ENCODE measurements at regions not wholly inside any gene's neighbourhood (a gene's known extent, or its start where the extent isn't known, plus 50 kb on each side); places are given as distances from the start of the nearest gene placed in this dataset.
"Not testable (repeated sequence)": the region's sequence is repeated elsewhere in the genome, so short reads cannot be mapped to it uniquely, and the experiment has no call there.

GRCh38 chr21:41616031-41616591 lies 108.2 kb upstream of the TMPRSS2 start:
- ATAC-seq, result no peak
- Mint-ChIP-seq H3K27me3 (peaks cover 34% of the 10 kb centered on the region), H3K9me3 (no peaks in the 10 kb centered on the region), H3K27ac (peak overlapping the region in 1 of 2 donors; percentile 22), H3K4me3 (no peak overlapping the region), H3K4me1 (no peaks in the 10 kb centered on the region)
- DNase-seq, result no peak

GRCh38 chr21:41615613-41616012 lies 107.7 kb upstream of the TMPRSS2 start:
- peaks cover 39% of the 10 kb centered on the region for H3K27me3 Mint-ChIP-seq
- H3K4me1 Mint-ChIP-seq, result no peaks in the 10 kb centered on the region
- no peak for DNase-seq
- no peaks in the 10 kb centered on the region for H3K9me3 Mint-ChIP-seq
- H3K27ac Mint-ChIP-seq, result no peak overlapping the region
- no peak for ATAC-seq
- no peak overlapping the region for H3K4me3 Mint-ChIP-seq

- no peak overlapping the region for H3K27ac Mint-ChIP-seq
- H3K4me1 Mint-ChIP-seq, result no peaks in the 10 kb centered on the region
- ATAC-seq, result no peak
- H3K27me3 Mint-ChIP-seq, result peaks cover 50% of the 10 kb centered on the region
- no peak overlapping the region for H3K4me3 Mint-ChIP-seq
- H3K9me3 Mint-ChIP-seq, result no peaks in the 10 kb centered on the region
- no peak for DNase-seq
These were observed 106.6 kb upstream of the TMPRSS2 start for GRCh38 chr21:41614511-41614910.

- no peak for DNase-seq
- peaks cover 58% of the 10 kb centered on the region for H3K27me3 Mint-ChIP-seq
- H3K27ac Mint-ChIP-seq, result no peak overlapping the region
- no peak overlapping the region for H3K4me3 Mint-ChIP-seq
- H3K9me3 Mint-ChIP-seq, result no peaks in the 10 kb centered on the region
- no peak for ATAC-seq
- no peaks in the 10 kb centered on the region for H3K4me1 Mint-ChIP-seq
These were observed 105.6 kb upstream of the TMPRSS2 start for GRCh38 chr21:41613533-41613909.

GRCh38 chr21:41612674-41613532 lies 104.9 kb upstream of the TMPRSS2 start:
- H3K27me3 Mint-ChIP-seq, result peaks cover 64% of the 10 kb centered on the region
- H3K9me3 Mint-ChIP-seq, result no peaks in the 10 kb centered on the region
- H3K4me1 Mint-ChIP-seq, result no peaks in the 10 kb centered on the region
- DNase-seq, result peak; percentile 17 to 20
- no peak overlapping the region for H3K27ac Mint-ChIP-seq
- no peak overlapping the region for H3K4me3 Mint-ChIP-seq
- ATAC-seq, result peak; percentile 67

GRCh38 chr21:41611966-41612606 lies 104.1 kb upstream of the TMPRSS2 start:
- H3K27ac Mint-ChIP-seq, result no peak overlapping the region
- H3K9me3 Mint-ChIP-seq, result no peaks in the 10 kb centered on the region
- H3K27me3 Mint-ChIP-seq, result peaks cover 63% of the 10 kb centered on the region
- no peak for DNase-seq
- H3K4me1 Mint-ChIP-seq, result no peaks in the 10 kb centered on the region
- peak; percentile 60 for ATAC-seq
- no peak overlapping the region for H3K4me3 Mint-ChIP-seq

- H3K4me1 Mint-ChIP-seq, result no peaks in the 10 kb centered on the region
- ATAC-seq, result no peak
- H3K9me3 Mint-ChIP-seq, result no peaks in the 10 kb centered on the region
- peaks cover 62% of the 10 kb centered on the region for H3K27me3 Mint-ChIP-seq
- H3K27ac Mint-ChIP-seq, result no peak overlapping the region
- no peak for DNase-seq
- no peak overlapping the region for H3K4me3 Mint-ChIP-seq
These were observed 103.5 kb upstream of the TMPRSS2 start for GRCh38 chr21:41611441-41611840.

GRCh38 chr21:41610840-41611115 lies 102.8 kb upstream of the TMPRSS2 start:
- not testable (repeated sequence) for DNase-seq, ATAC-seq, H3K4me1 Mint-ChIP-seq, H3K9me3 Mint-ChIP-seq, H3K27ac Mint-ChIP-seq, H3K4me3 Mint-ChIP-seq
- peaks cover 59% of the 10 kb centered on the region for H3K27me3 Mint-ChIP-seq

- Mint-ChIP-seq H3K4me1 (no peaks in the 10 kb centered on the region), H3K9me3 (no peaks in the 10 kb centered on the region), H3K4me3 (no peak overlapping the region), H3K27me3 (peaks cover 59% of the 10 kb centered on the region), H3K27ac (no peak overlapping the region)
- ATAC-seq (no peak), DNase-seq (peak; percentile 16 to 21)
These were observed 102.3 kb upstream of the TMPRSS2 start for GRCh38 chr21:41610042-41610839.

GRCh38 chr21:41606706-41607105 lies 98.7 kb upstream of the TMPRSS2 start:
- Mint-ChIP-seq H3K4me3 (no peak overlapping the region), H3K27ac (no peak overlapping the region), H3K27me3 (peaks cover 54% of the 10 kb centered on the region), H3K9me3 (no peaks in the 10 kb centered on the region), H3K4me1 (no peaks in the 10 kb centered on the region)
- DNase-seq, result no peak
- ATAC-seq, result no peak

- ATAC-seq, result no peak
- Mint-ChIP-seq H3K27me3 (peaks cover 46% of the 10 kb centered on the region), H3K4me1 (no peaks in the 10 kb centered on the region), H3K4me3 (no peak overlapping the region), H3K9me3 (no peaks in the 10 kb centered on the region), H3K27ac (no peak overlapping the region)
- no peak for DNase-seq
These were observed 98.0 kb upstream of the TMPRSS2 start for GRCh38 chr21:41605934-41606285.

GRCh38 chr21:41605178-41605933 lies 97.4 kb upstream of the TMPRSS2 start:
- DNase-seq, result no peak

GRCh38 chr21:41604583-41605041 lies 96.7 kb upstream of the TMPRSS2 start:
- H3K27me3 Mint-ChIP-seq, result peaks cover 33% of the 10 kb centered on the region
- H3K4me1 Mint-ChIP-seq, result no peaks in the 10 kb centered on the region
- H3K4me3 Mint-ChIP-seq, result no peak overlapping the region
- no peak for DNase-seq
- no peak for ATAC-seq
- no peaks in the 10 kb centered on the region for H3K9me3 Mint-ChIP-seq
- no peak overlapping the region for H3K27ac Mint-ChIP-seq

More at GRCh38 chr21:41605178-41605933, 97.4 kb upstream of the TMPRSS2 start:
- H3K4me1 Mint-ChIP-seq, result no peaks in the 10 kb centered on the region
- no peaks in the 10 kb centered on the region for H3K9me3 Mint-ChIP-seq
- no peak overlapping the region for H3K4me3 Mint-ChIP-seq
- H3K27ac Mint-ChIP-seq, result no peak overlapping the region
- ATAC-seq, result no peak
- H3K27me3 Mint-ChIP-seq, result peaks cover 40% of the 10 kb centered on the region

- DNase-seq, result no peak
- H3K4me1 Mint-ChIP-seq, result peaks cover 7% of the 10 kb centered on the region
- no peak overlapping the region for H3K27ac Mint-ChIP-seq
- H3K9me3 Mint-ChIP-seq, result no peaks in the 10 kb centered on the region
- no peak overlapping the region for H3K4me3 Mint-ChIP-seq
- H3K27me3 Mint-ChIP-seq, result peaks cover 24% of the 10 kb centered on the region
- no peak for ATAC-seq
These were observed 95.5 kb upstream of the TMPRSS2 start for GRCh38 chr21:41603476-41603875.

- Mint-ChIP-seq H3K27ac (no peak overlapping the region), H3K4me3 (no peak overlapping the region), H3K4me1 (peaks cover 7% of the 10 kb centered on the region), H3K27me3 (peaks cover 17% of the 10 kb centered on the region), H3K9me3 (no peaks in the 10 kb centered on the region)
- DNase-seq (no peak), ATAC-seq (no peak)
These were observed 94.6 kb upstream of the TMPRSS2 start for GRCh38 chr21:41602531-41602930.

Measured in stimulated activated naive CD8-positive, alpha-beta T cell treated with anti-CD3 and anti-CD28 coated beads, Interleukin-15, amount 100 ng/mL, for 72 hours (primary cell).